ENCODE measurements at regions not wholly inside any gene's neighbourhood (a gene's known extent, or its start where the extent isn't known, plus 50 kb on each side); places are given as distances from the start of the nearest gene placed in this dataset.

DNA sequence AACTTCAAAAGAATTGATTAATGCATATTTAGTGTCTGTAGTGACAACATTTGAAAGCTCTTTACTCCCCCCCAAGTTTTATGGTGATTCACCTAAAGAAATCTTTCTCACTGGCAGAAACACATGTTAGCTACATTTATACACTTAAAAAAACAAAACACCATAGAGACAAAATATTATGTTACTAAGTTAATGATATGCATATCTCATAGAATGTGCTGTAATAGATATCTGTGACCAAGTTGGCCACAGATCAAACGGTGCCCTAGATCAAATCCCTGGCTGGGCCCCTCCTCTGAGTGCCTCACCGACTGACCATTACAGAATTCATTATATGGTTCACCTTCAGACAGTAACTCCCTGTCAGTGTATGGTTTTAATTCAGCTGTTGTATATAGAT, 322.1 kb upstream of the LYPLAL1 start:
- no peak overlapping the region for H2BK15ac ChIP-seq (ENCODE audit: low read length)
- H4K5ac ChIP-seq (ENCODE audit: insufficient read length, low read depth, low read length) = no peak overlapping the region
- H2BK120ac ChIP-seq (replicated peaks; ENCODE audit: low read depth, low read length) = no peak overlapping the region
- CTCF ChIA-PET (ENCODE audit: partially characterized antibody) = interaction anchor here (0.7 kb wide), 1 partner anchor 42 kb away, joined by 3 read pairs; no protein-coding TSS in a partner anchor
- no peak overlapping the region for H3K18ac ChIP-seq (ENCODE audit: extremely low read depth, low read length)
- H3K9ac ChIP-seq (replicated peaks in 1 of 4; ENCODE audit: extremely low read depth in 1 of 4, low read depth in 3 of 4, low read length in 3 of 4) = no peak overlapping the region
- TF ChIP-seq, protein P1, sequence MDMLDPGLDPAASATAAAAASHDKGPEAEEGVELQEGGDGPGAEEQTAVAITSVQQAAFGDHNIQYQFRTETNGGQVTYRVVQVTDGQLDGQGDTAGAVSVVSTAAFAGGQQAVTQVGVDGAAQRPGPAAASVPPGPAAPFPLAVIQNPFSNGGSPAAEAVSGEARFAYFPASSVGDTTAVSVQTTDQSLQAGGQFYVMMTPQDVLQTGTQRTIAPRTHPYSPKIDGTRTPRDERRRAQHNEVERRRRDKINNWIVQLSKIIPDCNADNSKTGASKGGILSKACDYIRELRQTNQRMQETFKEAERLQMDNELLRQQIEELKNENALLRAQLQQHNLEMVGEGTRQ (IDR thresholded peaks at IDR 0.05; ENCODE audit: low read length) = no peak
- H2BK5ac ChIP-seq (ENCODE audit: low read depth, low read length) = no peak overlapping the region
- no peak overlapping the region for H2BK12ac ChIP-seq (ENCODE audit: low read depth, low read length)
- no peaks in the 10 kb centered on the region for H3K27me3 ChIP-seq (replicated peaks in 1 of 4; ENCODE audit: control insufficient read depth in 3 of 4, extremely low read depth in 1 of 4, insufficient read depth in 3 of 4, low read length in 3 of 4)
- H3K9me3 ChIP-seq (ENCODE audit: insufficient read depth in 2 of 2, low read depth in 1 of 2, low read length in 1 of 2) = no peaks in the 10 kb centered on the region
- H3K27ac ChIP-seq (ENCODE audit: low read depth, low read length) = no peak overlapping the region
- no peak overlapping the region for H2BK20ac ChIP-seq (ENCODE audit: low read length)
- no peak overlapping the region for H3K4me3 ChIP-seq (ENCODE audit: extremely low read depth in 1 of 4, insufficient read depth in 2 of 4, low read depth in 3 of 4, low read length in 4 of 4)
- 95% methylated on average over 2 of the region's 2 CpGs; no CpG with 5 or more reads in 1 of the 2 experiments for WGBS, 2 experiments (ENCODE audit: extremely low coverage in 1 of 2, insufficient coverage in 1 of 2, insufficient read length in 1 of 2, insufficient replicate concordance in 2 of 2, low coverage in 1 of 2, low lambda C conversion rate in 2 of 2, missing lambda C conversion rate in 1 of 2)
- no peak for DNase-seq (ENCODE audit: low read depth in 1 of 2, low spot score in 2 of 2)
- H3K23ac ChIP-seq (ENCODE audit: insufficient read length) = no peak overlapping the region
- H3K14ac ChIP-seq (ENCODE audit: insufficient read length) = no peak overlapping the region
- H3K23me2 ChIP-seq (ENCODE audit: low read depth, low read length) = no peaks in the 10 kb centered on the region
- no peak overlapping the region for H3K4ac ChIP-seq (replicated peaks; ENCODE audit: insufficient read length, low read depth, low read length)
- POLR2A ChIA-PET (ENCODE audit: partially characterized antibody) = no interaction called here
- no peak overlapping the region for H2AFZ ChIP-seq (ENCODE audit: low read length)
- no peak overlapping the region for H4K8ac ChIP-seq (ENCODE audit: extremely low read depth, insufficient read depth, low read length)
- no peak overlapping the region for H2AK5ac ChIP-seq (ENCODE audit: low read depth, low read length)
- H3K56ac ChIP-seq (replicated peaks; ENCODE audit: insufficient read length, low read depth, low read length) = no peak overlapping the region
- FAIRE-seq = no peak
- H3K36me3 ChIP-seq (ENCODE audit: control insufficient read depth in 2 of 4, insufficient read depth in 4 of 4, low read length in 3 of 4) = no peaks in the 10 kb centered on the region
- H3K79me2 ChIP-seq (ENCODE audit: control insufficient read depth in 1 of 2, insufficient read depth in 2 of 2, low read length in 2 of 2) = no peaks in the 10 kb centered on the region
- H3K4me2 ChIP-seq (ENCODE audit: insufficient read depth in 1 of 2, low read depth in 2 of 2, low read length in 2 of 2) = no peak overlapping the region
- H4K20me1 ChIP-seq (replicated peaks in 1 of 2; ENCODE audit: control insufficient read depth in 1 of 2, insufficient read depth in 2 of 2, low read length in 2 of 2) = no peaks in the 10 kb centered on the region
- no peak overlapping the region for H4K91ac ChIP-seq (replicated peaks; ENCODE audit: insufficient read length, low read length)
- no peaks in the 10 kb centered on the region for H3K79me1 ChIP-seq (ENCODE audit: low read depth, low read length)
- H3K4me1 ChIP-seq (replicated peaks in 1 of 4; ENCODE audit: control insufficient read depth in 3 of 4, insufficient read depth in 4 of 4, low read length in 3 of 4) = no peaks in the 10 kb centered on the region
